ENCODE measurements at regions not wholly inside any gene's neighbourhood (a gene's known extent, or its start where the extent isn't known, plus 50 kb on each side); places are given as distances from the start of the nearest gene placed in this dataset.

DNA sequence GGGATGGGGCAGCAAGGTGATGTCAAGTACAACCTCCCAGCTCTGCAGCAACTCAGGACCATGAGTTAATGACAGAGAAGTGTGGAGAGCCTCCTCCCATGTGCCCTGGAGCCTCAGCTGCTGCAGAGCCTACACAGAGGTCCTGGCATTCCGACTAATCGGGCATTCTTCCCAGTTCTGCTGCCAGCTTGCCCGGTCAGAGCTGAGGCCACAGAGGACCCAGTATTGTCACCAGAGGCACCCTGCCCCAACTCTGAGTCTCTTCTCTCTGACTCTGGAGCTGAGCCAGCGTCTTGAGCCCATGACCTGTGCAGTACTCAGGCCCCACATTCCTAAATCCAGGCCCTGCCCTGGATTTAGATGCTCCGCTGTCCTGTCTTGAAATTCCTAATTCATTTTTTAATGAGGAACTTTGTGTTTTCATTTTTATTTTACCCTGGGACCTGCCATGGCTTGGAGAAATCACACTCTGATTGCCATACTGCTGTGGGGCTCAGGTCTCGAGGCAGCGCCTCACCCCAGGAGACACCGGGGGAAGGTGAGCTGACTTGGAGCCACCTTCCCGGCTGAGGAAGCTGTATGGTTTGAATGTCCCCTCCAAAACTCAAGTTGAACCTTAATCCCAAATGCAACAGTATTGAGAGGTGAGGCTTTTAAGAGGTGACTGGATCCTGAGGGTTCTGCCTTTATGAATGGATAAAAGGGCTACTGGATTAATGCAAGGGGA, 144.9 kb upstream of the ZNF507 start:
- no peaks in the 10 kb centered on the region for H3K4me1 ChIP-seq (ENCODE audit: control insufficient read depth, low read depth, low read length)
- no peak overlapping the region for H3K9ac ChIP-seq (ENCODE audit: low read length)
- H3K9me3 ChIP-seq (ENCODE audit: control insufficient read depth, low read depth, low read length): no peaks in the 10 kb centered on the region
- H3K27me3 ChIP-seq (ENCODE audit: control insufficient read depth, insufficient read depth, low read length): no peaks in the 10 kb centered on the region
- H3K27ac ChIP-seq (ENCODE audit: low read length): no peak overlapping the region
- no peaks in the 10 kb centered on the region for H3K36me3 ChIP-seq (ENCODE audit: control insufficient read depth, low read depth, low read length)
- H3K4me3 ChIP-seq (ENCODE audit: low read length): no peak overlapping the region

DNA sequence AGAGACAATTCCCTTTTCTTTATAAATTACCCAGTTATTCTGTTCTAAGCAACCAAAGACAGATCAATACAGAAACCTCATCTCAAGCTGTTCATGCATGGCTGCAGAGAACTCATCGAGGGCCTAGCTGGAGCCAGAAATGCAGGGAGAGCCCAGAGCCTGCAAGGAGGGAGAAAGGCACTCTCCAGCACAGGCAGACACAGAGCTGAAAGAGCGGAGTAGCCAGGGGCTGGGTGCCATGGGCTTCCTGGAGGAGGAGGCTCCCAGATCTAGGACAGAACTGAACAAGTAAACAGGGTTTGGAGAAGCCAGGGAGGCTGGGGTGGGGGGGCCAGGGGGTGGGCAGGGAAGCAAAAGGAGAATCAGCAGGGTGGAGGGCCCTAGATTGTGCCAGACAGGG, 144.2 kb upstream of the ZNF507 start:
- H3K4me3 ChIP-seq (ENCODE audit: low read length): no peak overlapping the region
- H3K27me3 ChIP-seq (ENCODE audit: control insufficient read depth, insufficient read depth, low read length): no peaks in the 10 kb centered on the region
- H3K9ac ChIP-seq (ENCODE audit: low read length): no peak overlapping the region
- H3K9me3 ChIP-seq (ENCODE audit: control insufficient read depth, low read depth, low read length): no peaks in the 10 kb centered on the region
- no peaks in the 10 kb centered on the region for H3K36me3 ChIP-seq (ENCODE audit: control insufficient read depth, low read depth, low read length)
- H3K27ac ChIP-seq (ENCODE audit: low read length): no peak overlapping the region
- H3K4me1 ChIP-seq (ENCODE audit: control insufficient read depth, low read depth, low read length): no peaks in the 10 kb centered on the region

DNA sequence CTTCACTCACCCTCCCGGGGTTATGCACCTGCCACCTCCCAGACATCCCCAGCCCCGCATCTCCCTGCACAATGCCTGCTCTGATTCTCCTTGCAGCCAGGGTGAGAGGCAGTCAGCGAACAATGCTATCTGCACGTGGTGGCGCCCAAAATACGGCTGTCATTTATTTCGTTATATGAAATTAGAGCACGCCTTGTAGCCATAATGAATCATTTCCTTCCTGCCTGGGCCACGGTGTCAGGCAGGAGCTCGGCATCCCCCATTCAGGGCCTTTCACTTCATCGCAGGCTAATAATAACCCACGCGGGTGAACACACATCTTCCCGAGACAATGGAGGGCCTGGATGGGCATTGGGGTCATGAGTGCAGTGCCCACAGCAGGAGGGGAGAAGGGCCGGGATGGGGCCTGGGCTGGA, 143.8 kb upstream of the ZNF507 start:
- H3K27ac ChIP-seq (ENCODE audit: low read length): no peak overlapping the region

DNA sequence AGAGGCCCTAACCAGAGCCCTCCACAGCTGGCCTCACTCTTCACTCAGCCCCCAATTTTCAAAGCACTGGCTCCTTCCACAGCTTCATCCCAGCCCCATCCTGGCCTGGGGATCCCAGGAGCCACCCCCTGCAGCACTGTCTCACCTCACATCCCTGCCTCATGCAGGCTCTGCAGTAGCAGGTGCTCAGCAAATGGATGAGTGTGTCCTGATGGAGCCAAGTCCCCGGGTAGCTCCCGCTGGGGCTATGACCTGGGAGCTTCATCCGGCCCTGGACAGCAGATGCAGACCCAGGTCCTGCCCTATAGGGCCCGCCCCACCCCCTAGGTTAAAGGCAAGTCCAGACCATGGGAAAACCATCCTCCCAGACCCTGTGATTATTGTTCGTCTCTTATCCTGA, 143.2 kb upstream of the ZNF507 start:
- H3K4me3 ChIP-seq (ENCODE audit: low read length): no peak overlapping the region

More for the DNA sequence above, 143.8 kb upstream of the ZNF507 start:
- no peak overlapping the region for H3K4me3 ChIP-seq (ENCODE audit: low read length)
- no peaks in the 10 kb centered on the region for H3K27me3 ChIP-seq (ENCODE audit: control insufficient read depth, insufficient read depth, low read length)
- no peaks in the 10 kb centered on the region for H3K4me1 ChIP-seq (ENCODE audit: control insufficient read depth, low read depth, low read length)
- H3K9ac ChIP-seq (ENCODE audit: low read length): no peak overlapping the region
- H3K9me3 ChIP-seq (ENCODE audit: control insufficient read depth, low read depth, low read length): no peaks in the 10 kb centered on the region
- H3K36me3 ChIP-seq (ENCODE audit: control insufficient read depth, low read depth, low read length): no peaks in the 10 kb centered on the region

DNA sequence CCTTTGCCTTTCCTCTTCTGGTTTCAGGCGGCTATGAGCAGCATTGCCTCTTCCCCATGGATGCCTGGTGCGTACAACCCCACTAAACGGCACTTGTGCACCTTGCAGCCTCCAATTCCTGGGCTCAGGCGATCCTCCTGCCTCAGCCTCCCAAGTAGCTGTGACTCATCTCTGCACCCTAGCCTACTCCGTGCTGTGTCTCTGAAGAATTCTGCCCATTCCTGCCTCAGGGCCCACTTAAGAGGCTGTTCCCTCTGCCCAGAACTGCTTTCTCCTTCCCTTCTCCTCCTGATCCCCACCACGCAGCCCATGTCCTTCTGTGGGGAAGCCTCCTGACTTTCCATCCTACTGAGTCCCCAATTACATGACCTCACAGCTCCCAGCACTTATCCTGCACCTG, 142.2 kb upstream of the ZNF507 start:
- H3K9me3 ChIP-seq (ENCODE audit: control insufficient read depth, low read depth, low read length): no peaks in the 10 kb centered on the region
- no peak overlapping the region for H3K4me3 ChIP-seq (ENCODE audit: low read length)
- no peak overlapping the region for H3K9ac ChIP-seq (ENCODE audit: low read length)
- no peaks in the 10 kb centered on the region for H3K27me3 ChIP-seq (ENCODE audit: control insufficient read depth, insufficient read depth, low read length)
- H3K36me3 ChIP-seq (ENCODE audit: control insufficient read depth, low read depth, low read length): no peaks in the 10 kb centered on the region
- no peak overlapping the region for H3K27ac ChIP-seq (ENCODE audit: low read length)
- no peaks in the 10 kb centered on the region for H3K4me1 ChIP-seq (ENCODE audit: control insufficient read depth, low read depth, low read length)

More for the DNA sequence above, 143.2 kb upstream of the ZNF507 start:
- no peaks in the 10 kb centered on the region for H3K27me3 ChIP-seq (ENCODE audit: control insufficient read depth, insufficient read depth, low read length)
- H3K9ac ChIP-seq (ENCODE audit: low read length): no peak overlapping the region
- no peaks in the 10 kb centered on the region for H3K4me1 ChIP-seq (ENCODE audit: control insufficient read depth, low read depth, low read length)
- no peaks in the 10 kb centered on the region for H3K9me3 ChIP-seq (ENCODE audit: control insufficient read depth, low read depth, low read length)
- H3K36me3 ChIP-seq (ENCODE audit: control insufficient read depth, low read depth, low read length): no peaks in the 10 kb centered on the region
- H3K27ac ChIP-seq (ENCODE audit: low read length): no peak overlapping the region

DNA sequence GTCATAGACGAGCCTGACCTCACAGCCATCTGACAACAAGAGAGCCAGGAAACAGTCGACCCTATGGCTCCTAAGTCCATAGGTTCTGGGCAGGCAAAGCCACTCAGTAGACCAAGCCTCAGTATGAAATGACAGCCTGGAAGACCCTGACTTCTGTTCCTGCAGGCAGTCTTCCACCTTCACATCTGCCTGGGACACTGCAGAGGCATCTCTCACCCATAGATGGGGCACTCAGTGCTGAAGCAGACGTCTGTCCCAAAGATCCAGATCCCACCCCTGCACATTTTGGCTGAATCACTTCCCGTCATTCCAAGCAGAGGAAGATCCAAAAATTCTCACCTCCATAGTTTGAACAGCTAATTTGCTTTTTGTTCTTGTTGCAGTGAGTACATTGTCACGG, 139.3 kb upstream of the ZNF507 start:
- Histone ChIP-seq H3K27me3 (ENCODE audit: control insufficient read depth, insufficient read depth, low read length) (no peaks in the 10 kb centered on the region), H3K36me3 (ENCODE audit: control insufficient read depth, low read depth, low read length) (no peaks in the 10 kb centered on the region), H3K4me1 (ENCODE audit: control insufficient read depth, low read depth, low read length) (no peaks in the 10 kb centered on the region), H3K27ac (ENCODE audit: low read length) (no peak overlapping the region), H3K9me3 (ENCODE audit: control insufficient read depth, low read depth, low read length) (peaks cover 5% of the 10 kb centered on the region), H3K9ac (ENCODE audit: low read length) (no peak overlapping the region), H3K4me3 (ENCODE audit: low read length) (no peak overlapping the region)

DNA sequence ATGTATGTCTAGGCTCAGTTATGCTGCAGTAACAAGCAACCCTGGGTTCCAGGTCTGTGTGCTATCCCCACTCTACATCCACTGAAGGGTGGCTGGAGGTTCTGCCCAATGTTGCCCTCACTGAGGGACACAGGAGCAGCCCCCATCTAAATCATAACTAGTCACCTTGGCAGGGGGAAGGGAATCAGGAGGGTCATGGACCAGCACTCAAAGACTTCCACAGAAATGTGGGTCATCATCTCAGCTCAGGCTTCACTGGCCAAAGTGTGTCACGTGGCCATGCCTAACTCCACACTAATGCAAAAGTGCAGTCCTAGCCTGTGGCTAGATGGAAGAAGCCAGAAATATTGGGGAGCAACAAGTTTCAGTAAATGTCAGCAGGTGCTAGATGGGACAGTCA, 137.3 kb upstream of the ZNF507 start:
- Histone ChIP-seq H3K27ac (ENCODE audit: low read length) (no peak overlapping the region), H3K36me3 (ENCODE audit: control insufficient read depth, low read depth, low read length) (no peaks in the 10 kb centered on the region), H3K4me1 (ENCODE audit: control insufficient read depth, low read depth, low read length) (no peaks in the 10 kb centered on the region), H3K9ac (ENCODE audit: low read length) (no peak overlapping the region), H3K4me3 (ENCODE audit: low read length) (no peak overlapping the region), H3K9me3 (ENCODE audit: control insufficient read depth, low read depth, low read length) (peaks cover 5% of the 10 kb centered on the region), H3K27me3 (ENCODE audit: control insufficient read depth, insufficient read depth, low read length) (no peaks in the 10 kb centered on the region)

DNA sequence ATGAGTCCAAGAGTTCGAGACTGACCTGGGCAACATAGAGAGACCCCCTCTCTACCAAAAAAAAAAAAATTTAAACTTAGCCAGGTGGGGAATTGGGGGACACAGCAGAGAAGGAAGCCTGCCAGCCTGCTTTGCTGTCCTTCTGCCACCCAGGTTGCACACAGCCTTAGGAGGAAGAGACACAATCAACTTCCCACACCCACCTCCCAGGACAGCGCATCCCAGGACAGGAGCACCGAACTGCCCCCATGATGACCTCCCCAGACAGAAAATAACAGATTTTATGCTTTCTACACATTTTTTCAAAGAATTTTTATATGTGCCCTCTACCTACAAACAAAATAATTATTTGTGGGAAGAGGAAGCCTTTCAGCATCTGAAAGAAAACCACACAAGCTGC, 126.0 kb upstream of the ZNF507 start:
- H3K27me3 ChIP-seq (ENCODE audit: control insufficient read depth, insufficient read depth, low read length): peaks cover 15% of the 10 kb centered on the region
- no peak overlapping the region for H3K9ac ChIP-seq (ENCODE audit: low read length)
- H3K27ac ChIP-seq (ENCODE audit: low read length): no peak overlapping the region
- H3K9me3 ChIP-seq (ENCODE audit: control insufficient read depth, low read depth, low read length): no peaks in the 10 kb centered on the region
- no peaks in the 10 kb centered on the region for H3K4me1 ChIP-seq (ENCODE audit: control insufficient read depth, low read depth, low read length)
- no peaks in the 10 kb centered on the region for H3K36me3 ChIP-seq (ENCODE audit: control insufficient read depth, low read depth, low read length)
- H3K4me3 ChIP-seq (ENCODE audit: low read length): no peak overlapping the region

DNA sequence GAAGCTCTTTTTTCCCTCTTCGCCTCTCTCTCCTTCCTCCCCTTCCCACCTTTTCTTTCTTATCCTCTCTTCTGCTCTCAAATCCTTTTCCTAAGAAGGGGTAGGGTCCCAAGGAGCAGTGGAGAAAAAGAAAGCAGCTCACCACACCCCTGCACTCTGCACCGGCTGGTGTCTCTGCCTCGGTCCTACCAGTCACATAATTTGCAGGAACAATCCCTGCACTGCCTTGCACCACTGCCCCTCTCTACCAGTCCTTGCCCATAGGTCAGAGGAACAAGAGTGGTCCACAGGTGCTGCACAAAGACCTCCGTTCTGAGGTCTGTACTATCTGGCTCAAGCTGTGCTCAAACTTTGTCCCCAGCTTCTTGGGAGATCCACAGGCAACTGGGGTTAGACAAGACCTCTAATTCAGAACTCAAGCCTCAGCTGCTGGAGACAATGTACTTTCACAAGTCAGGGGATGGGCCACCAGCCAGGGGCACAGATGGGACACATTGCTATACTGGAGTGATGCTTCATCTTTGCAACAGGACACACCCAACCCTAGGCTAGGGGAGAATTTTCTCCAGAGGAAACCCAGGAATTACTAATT, 125.4 kb upstream of the ZNF507 start:
- H3K27ac ChIP-seq (ENCODE audit: low read length): no peak overlapping the region
- no peaks in the 10 kb centered on the region for H3K4me1 ChIP-seq (ENCODE audit: control insufficient read depth, low read depth, low read length)
- no peak overlapping the region for H3K4me3 ChIP-seq (ENCODE audit: low read length)
- H3K9me3 ChIP-seq (ENCODE audit: control insufficient read depth, low read depth, low read length): no peaks in the 10 kb centered on the region
- no peak overlapping the region for H3K9ac ChIP-seq (ENCODE audit: low read length)
- peaks cover 21% of the 10 kb centered on the region for H3K27me3 ChIP-seq (ENCODE audit: control insufficient read depth, insufficient read depth, low read length)
- H3K36me3 ChIP-seq (ENCODE audit: control insufficient read depth, low read depth, low read length): no peaks in the 10 kb centered on the region

DNA sequence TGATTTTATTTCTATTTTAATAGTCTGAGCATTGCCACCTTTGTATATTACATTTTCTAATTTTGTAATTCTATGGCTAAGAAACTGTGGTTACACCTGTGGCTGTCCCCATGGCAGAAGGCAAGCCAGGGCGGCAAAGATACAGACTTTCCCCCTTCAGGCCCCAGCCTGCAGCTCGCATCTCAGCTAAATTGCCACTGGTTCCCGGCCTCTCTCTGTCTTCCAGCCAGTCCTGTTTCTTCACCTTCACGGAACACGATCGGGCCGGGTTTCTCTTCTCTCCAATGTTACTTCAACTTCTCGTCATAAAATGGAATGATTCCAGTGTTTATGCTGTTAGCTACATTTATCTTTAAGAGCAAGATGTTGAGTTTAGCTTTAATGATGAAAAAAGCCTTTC, 124.5 kb upstream of the ZNF507 start:
- Histone ChIP-seq H3K9ac (ENCODE audit: low read length) (no peak overlapping the region), H3K27me3 (ENCODE audit: control insufficient read depth, insufficient read depth, low read length) (peaks cover 26% of the 10 kb centered on the region), H3K27ac (ENCODE audit: low read length) (no peak overlapping the region), H3K9me3 (ENCODE audit: control insufficient read depth, low read depth, low read length) (no peaks in the 10 kb centered on the region), H3K36me3 (ENCODE audit: control insufficient read depth, low read depth, low read length) (no peaks in the 10 kb centered on the region), H3K4me1 (ENCODE audit: control insufficient read depth, low read depth, low read length) (no peaks in the 10 kb centered on the region), H3K4me3 (ENCODE audit: low read length) (no peak overlapping the region)

DNA sequence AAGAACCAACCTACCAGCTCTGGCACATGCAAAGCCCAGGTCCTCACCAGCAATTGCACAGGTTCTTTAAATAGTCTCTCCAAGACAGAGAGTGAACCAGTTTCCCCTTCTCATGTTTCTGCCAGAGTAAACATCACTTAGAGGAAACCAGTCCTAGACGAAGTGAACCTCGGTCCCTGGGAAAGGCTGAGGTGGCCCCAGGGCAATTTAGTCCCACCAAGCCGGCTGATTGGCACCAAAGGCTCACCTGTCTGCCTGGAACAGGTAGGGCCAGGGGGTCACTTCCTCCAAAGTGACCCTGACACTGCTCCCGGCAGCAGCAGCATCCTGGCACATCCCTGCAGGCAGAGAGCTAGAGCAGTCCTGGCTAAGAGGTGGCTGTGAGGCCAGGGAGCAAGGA, 122.9 kb upstream of the ZNF507 start:
- Histone ChIP-seq H3K36me3 (ENCODE audit: control insufficient read depth, low read depth, low read length) (no peaks in the 10 kb centered on the region), H3K4me1 (ENCODE audit: control insufficient read depth, low read depth, low read length) (no peaks in the 10 kb centered on the region), H3K9me3 (ENCODE audit: control insufficient read depth, low read depth, low read length) (no peaks in the 10 kb centered on the region), H3K4me3 (ENCODE audit: low read length) (no peak overlapping the region), H3K27me3 (ENCODE audit: control insufficient read depth, insufficient read depth, low read length) (peaks cover 26% of the 10 kb centered on the region), H3K27ac (ENCODE audit: low read length) (no peak overlapping the region), H3K9ac (ENCODE audit: low read length) (no peak overlapping the region)

DNA sequence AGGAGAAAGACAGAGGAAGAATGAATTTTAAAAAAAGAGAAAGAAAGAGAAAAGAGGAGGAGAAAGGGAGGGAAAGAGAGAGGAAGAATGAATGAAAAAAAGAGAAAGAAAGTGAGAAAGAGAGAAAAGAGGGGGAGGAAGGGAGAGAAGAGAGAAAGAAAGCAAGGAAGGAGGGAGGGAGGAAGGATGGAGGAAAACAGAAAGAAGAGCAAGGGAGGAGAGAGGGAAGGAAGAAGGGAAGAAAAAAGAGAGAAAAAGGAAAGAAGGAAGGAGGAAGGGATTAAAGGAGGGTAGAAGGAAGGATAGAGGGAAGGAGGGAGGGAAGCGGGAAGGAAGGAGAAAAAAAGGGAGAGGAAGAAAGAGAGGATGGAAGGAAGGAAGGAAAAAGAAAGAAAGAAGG, 122.3 kb upstream of the ZNF507 start:
- no peak overlapping the region for H3K4me3 ChIP-seq (ENCODE audit: low read length)
- H3K36me3 ChIP-seq (ENCODE audit: control insufficient read depth, low read depth, low read length): no peaks in the 10 kb centered on the region
- H3K9ac ChIP-seq (ENCODE audit: low read length): no peak overlapping the region
- no peaks in the 10 kb centered on the region for H3K9me3 ChIP-seq (ENCODE audit: control insufficient read depth, low read depth, low read length)
- no peak overlapping the region for H3K27ac ChIP-seq (ENCODE audit: low read length)
- H3K4me1 ChIP-seq (ENCODE audit: control insufficient read depth, low read depth, low read length): no peaks in the 10 kb centered on the region
- H3K27me3 ChIP-seq (ENCODE audit: control insufficient read depth, insufficient read depth, low read length): peaks cover 26% of the 10 kb centered on the region
